Stimulated activated naive CD4-positive, alpha-beta T cell treated with Interleukin-2 at 50 U/mL for 16 hours (primary cell): ENCODE measurements at regions not wholly inside any gene's neighbourhood (a gene's known extent, or its start where the extent isn't known, plus 50 kb on each side); places are given as distances from the start of the nearest gene placed in this dataset.

ENCODE experiments used
- DNase-seq: peaks from one replicate; lab custom pipeline; 2025; lab: John Stamatoyannopoulos, UW

GRCh38 chr13:50071379-50071778 lies 56.1 kb downstream of the KCNRG start:
- no peak for DNase-seq

GRCh38 chr13:50072676-50073075 lies 57.4 kb downstream of the KCNRG start:
- no peak for DNase-seq

- DNase-seq, result no peak
Observed at GRCh38 chr13:50073340-50073739, 58.1 kb downstream of the KCNRG start.

GRCh38 chr13:50074843-50075242 lies 59.6 kb downstream of the KCNRG start:
- DNase-seq, result no peak

GRCh38 chr13:50075619-50076097 lies 60.4 kb downstream of the KCNRG start:
- DNase-seq, result no peak

- DNase-seq, result no peak
Observed at GRCh38 chr13:50077431-50077830, 62.2 kb downstream of the KCNRG start.

- no peak for DNase-seq
Observed at GRCh38 chr13:50078231-50078894, 63.1 kb downstream of the KCNRG start.

- no peak for DNase-seq
Observed at GRCh38 chr13:50078895-50079654, 63.8 kb downstream of the KCNRG start.

- DNase-seq, result no peak
Observed at GRCh38 chr13:50079655-50080202, 64.5 kb downstream of the KCNRG start.

GRCh38 chr13:50080203-50080910 lies 65.1 kb downstream of the KCNRG start:
- DNase-seq, result peak; percentile 29

- peak; percentile 55 for DNase-seq
Observed at GRCh38 chr13:50080911-50081678, 65.9 kb downstream of the KCNRG start.

GRCh38 chr13:50081679-50082425 lies 66.6 kb downstream of the KCNRG start:
- peak; percentile 98 for DNase-seq

- peak; percentile 76 for DNase-seq
Observed at GRCh38 chr13:50082426-50083281, 67.4 kb downstream of the KCNRG start.

GRCh38 chr13:50085063-50085462 lies 69.8 kb downstream of the KCNRG start:
- DNase-seq, result no peak

GRCh38 chr13:50089633-50090032 lies 74.4 kb downstream of the KCNRG start:
- DNase-seq, result no peak

- DNase-seq, result no peak
Observed at GRCh38 chr13:50090211-50090610, 75.0 kb downstream of the KCNRG start.

- DNase-seq, result no peak
Observed at GRCh38 chr13:50094615-50095293, 79.5 kb downstream of the KCNRG start.

- DNase-seq, result no peak
Observed at GRCh38 chr13:50098693-50099092, 83.4 kb downstream of the KCNRG start.

GRCh38 chr13:50099473-50099872 lies 84.2 kb downstream of the KCNRG start:
- no peak for DNase-seq
